ENCODE measurements at regions not wholly inside any gene's neighbourhood (a gene's known extent, or its start where the extent isn't known, plus 50 kb on each side); places are given as distances from the start of the nearest gene placed in this dataset.
"Not testable (repeated sequence)": the region's sequence is repeated elsewhere in the genome, so short reads cannot be mapped to it uniquely, and the experiment has no call there.

DNA sequence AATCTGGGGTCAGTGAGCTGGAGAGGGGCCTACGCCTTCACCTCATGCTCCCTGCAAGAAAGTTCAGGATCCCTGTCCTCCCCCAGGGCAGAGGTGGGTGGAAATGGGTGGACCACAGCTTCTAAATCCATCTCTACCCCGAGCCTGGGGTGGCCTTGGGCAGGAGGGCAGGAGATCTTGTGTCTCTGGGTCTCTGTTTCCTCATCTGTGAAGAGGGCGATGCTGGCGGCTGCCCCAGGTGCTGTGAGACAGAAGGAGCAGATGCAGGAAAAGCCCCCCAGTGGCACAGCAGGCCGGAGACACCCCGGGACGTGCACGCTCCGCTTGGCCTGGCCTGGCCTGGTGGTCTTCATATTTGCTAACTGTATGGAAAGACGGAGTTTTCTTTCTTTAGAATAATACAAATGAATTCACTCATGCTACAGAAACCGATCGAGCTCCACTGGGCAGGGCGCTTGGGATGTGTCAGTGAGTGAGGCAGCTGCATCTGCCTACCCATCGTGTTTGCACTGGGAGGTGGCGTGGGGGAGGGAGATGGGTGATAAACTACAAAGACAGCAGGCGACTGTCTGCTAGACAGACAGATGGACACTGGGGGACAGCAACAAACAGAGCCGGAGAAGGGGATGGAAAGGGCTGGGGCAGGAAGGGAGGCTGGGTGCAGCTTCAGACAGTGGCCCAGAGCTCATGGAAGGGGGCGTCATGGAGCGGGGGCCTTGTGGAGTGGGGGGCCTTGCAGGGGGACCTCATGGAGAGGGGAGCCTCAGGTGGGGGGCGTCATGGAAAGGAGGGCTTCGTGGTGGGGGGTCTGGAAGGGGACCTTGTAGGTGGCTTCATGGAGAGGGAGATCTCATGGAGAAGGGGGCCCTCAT, 136.2 kb downstream of the CPZ start:
- no peak overlapping the region for H3K27ac Mint-ChIP-seq
- no peak for DNase-seq
- H3K36me3 Mint-ChIP-seq (ENCODE audit: low read depth): no peaks in the 10 kb centered on the region
- no peaks in the 10 kb centered on the region for H3K4me1 Mint-ChIP-seq
- no peaks in the 10 kb centered on the region for H3K9me3 Mint-ChIP-seq
- no peak overlapping the region for H3K4me3 Mint-ChIP-seq
- intact Hi-C loops (cut with micrococcal nuclease): no loop called here
- no peaks in the 10 kb centered on the region for H3K27me3 Mint-ChIP-seq

DNA sequence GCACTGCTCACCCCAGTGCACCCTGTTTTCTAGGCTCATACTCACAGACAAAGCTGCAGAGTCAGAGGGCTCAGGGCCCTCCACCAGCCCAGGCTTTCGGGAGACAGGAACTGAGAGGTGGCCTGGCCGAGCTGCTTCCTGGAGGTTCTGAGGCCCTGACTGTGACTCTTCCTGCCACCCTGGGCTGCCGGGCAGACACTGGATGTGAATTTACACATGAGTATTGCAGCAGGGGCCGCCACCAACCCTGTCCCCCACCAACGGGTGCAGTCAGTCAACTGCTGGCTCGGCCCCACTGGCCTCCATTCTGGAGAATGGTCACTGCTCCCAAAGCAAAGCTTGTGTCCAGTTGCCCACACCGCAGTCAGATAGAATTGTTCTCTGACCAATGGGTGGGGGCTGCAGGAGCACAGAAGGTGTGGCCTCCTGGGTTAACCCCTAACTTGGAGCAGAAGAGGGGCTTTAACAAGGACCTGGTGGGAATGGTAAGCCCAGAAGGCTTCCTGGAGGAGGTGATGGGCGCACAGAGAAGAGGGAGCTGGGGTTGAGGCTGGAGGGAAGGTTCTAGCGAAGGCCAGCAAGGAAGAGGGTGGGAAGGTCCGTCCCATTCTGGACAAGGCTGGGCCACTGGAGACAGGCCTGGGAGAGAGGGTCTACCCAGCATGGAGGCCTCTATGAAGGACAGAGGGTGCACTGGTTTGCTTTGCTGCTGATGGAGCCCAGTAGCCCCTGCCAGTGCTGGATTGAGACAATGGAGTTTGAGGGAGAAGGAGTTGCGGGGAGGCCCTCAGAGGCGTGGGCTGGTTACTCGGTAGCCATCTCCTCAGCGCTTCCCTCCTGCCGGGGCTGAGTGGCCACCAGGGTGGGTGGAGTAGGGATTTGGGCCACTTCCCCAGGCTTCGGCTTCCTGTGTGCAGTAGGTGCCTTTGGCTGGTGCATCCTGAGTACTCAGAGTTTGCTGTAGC, 135.3 kb downstream of the CPZ start:
- H3K36me3 Mint-ChIP-seq (ENCODE audit: low read depth): no peaks in the 10 kb centered on the region
- no peak for DNase-seq

DNA sequence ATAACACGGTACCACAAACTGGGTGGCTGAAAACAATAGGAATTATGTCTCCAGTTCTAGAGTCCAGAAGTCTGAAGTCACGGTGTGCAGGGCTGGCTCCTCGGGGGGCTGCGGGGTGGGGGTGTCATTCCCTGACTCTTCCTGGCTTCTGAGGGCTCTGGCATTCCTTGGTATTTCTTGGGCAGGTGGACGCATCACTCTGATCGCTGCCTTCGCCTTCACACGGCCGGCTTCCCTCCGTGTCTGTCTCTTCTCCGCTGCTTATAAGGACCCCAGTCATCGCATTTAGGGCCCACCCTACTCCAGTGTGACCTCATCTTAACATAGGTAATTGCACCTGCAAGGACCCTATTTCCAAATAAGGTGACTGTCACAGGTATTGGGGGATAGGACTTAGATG, 134.6 kb downstream of the CPZ start:
- DNase-seq: no peak
- Mint-ChIP-seq H3K27ac (no peak overlapping the region), H3K36me3 (ENCODE audit: low read depth) (no peaks in the 10 kb centered on the region), H3K4me3 (no peak overlapping the region), H3K9me3 (no peaks in the 10 kb centered on the region), H3K4me1 (no peaks in the 10 kb centered on the region), H3K27me3 (no peaks in the 10 kb centered on the region)
- intact Hi-C loops (cut with micrococcal nuclease): no loop called here

More for the DNA sequence above, 135.3 kb downstream of the CPZ start:
- Mint-ChIP-seq H3K4me1 (no peaks in the 10 kb centered on the region), H3K27me3 (no peaks in the 10 kb centered on the region), H3K27ac (no peak overlapping the region), H3K9me3 (no peaks in the 10 kb centered on the region), H3K4me3 (no peak overlapping the region)
- intact Hi-C loops (cut with micrococcal nuclease): no loop called here

DNA sequence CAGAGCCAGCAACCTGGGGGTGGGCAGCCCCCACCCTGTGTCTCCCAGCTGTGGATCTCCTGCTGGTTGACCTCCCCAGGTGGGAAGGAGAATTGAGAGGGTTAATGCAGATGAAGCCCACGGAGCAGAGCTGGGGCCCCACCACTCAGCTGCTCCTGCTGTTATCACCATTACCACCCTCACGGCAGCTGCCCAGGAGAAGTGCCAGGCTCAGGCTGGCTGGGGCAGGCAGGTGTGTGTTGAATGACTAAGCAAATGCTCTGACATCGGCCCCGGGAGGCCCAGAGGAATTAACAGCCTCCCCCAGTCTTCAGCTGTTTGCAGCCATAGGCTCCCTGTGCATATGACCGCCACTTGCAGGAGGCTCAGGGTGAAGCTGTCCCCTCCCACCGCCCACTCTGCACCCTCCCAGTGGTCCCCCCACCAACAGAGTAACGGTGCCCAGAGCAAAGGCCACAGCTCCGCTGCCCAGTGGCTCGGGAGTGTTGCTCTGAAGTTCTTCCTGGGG, 133.8 kb downstream of the CPZ start:
- intact Hi-C loops (cut with micrococcal nuclease): no loop called here
- no peak overlapping the region for H3K4me3 Mint-ChIP-seq
- no peaks in the 10 kb centered on the region for H3K4me1 Mint-ChIP-seq
- no peaks in the 10 kb centered on the region for H3K27me3 Mint-ChIP-seq
- no peak for DNase-seq
- H3K36me3 Mint-ChIP-seq (ENCODE audit: low read depth): no peaks in the 10 kb centered on the region
- no peaks in the 10 kb centered on the region for H3K9me3 Mint-ChIP-seq
- no peak overlapping the region for H3K27ac Mint-ChIP-seq

DNA sequence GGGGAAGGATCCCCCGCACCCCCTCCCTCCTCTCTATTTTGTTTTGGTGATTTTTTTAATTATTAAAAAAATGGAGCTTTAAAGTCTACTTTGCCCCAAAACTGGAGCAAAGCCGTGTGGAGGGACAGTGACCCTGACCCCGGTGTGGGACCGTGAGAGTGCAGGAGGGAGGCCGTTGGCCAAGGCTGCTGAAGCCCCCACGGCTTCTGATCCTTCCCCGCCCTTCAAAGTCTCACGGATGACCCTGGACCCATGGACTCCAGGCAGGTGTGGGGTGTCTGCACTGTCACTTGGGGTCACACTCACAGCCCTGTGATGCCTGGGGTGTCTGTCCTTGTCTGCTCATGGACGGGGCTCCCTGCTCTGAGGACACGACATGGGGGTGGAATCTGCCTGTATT, 133.3 kb downstream of the CPZ start:
- no peaks in the 10 kb centered on the region for H3K4me1 Mint-ChIP-seq
- no peaks in the 10 kb centered on the region for H3K9me3 Mint-ChIP-seq
- H3K27ac Mint-ChIP-seq: no peak overlapping the region
- no peak overlapping the region for H3K4me3 Mint-ChIP-seq
- H3K27me3 Mint-ChIP-seq: no peaks in the 10 kb centered on the region
- no peaks in the 10 kb centered on the region for H3K36me3 Mint-ChIP-seq (ENCODE audit: low read depth)
- intact Hi-C loops (cut with micrococcal nuclease): no loop called here
- DNase-seq: no peak

DNA sequence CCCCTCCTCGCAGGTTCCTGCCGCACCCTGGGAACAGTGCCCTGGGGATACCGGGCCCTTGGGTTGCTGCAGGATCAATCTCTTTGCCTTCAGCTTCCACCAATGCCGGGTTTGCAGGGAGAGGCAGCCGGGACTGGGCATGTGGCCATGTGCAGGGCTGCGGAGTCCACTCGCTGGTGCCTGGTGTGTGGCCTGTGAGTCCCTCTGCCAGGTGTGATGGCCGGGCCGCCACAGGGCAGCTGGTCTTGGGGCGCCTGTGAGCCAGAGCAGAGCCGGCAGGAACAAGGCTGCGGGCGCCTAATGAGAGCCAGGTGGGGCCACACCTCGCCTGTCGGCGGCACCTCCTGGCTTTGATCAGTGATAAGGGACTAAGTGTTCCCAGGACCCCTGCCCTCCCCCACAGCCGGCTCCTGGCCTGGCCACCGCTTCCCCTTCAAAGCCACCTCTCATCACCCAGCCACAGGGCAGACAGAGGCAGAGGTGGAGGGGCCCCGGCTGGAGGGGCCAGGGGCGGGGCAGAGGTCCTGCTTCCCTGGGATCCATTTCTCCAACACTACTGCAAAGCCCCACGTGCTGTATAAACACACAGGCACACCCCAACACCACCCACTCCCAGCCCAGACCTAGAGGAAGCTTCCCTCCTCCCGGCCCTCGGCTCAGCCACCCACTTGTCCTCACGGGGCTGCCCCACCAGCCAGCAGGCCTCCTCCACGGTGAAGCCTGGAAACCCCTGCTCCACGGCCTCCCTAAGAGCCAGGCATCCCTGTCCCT, 132.7 kb downstream of the CPZ start:
- Mint-ChIP-seq H3K36me3 (ENCODE audit: low read depth) (no peaks in the 10 kb centered on the region), H3K4me1 (no peaks in the 10 kb centered on the region), H3K4me3 (no peak overlapping the region), H3K9me3 (no peaks in the 10 kb centered on the region), H3K27ac (no peak overlapping the region), H3K27me3 (no peaks in the 10 kb centered on the region)
- intact Hi-C loops (cut with micrococcal nuclease): no loop called here
- no peak for DNase-seq

DNA sequence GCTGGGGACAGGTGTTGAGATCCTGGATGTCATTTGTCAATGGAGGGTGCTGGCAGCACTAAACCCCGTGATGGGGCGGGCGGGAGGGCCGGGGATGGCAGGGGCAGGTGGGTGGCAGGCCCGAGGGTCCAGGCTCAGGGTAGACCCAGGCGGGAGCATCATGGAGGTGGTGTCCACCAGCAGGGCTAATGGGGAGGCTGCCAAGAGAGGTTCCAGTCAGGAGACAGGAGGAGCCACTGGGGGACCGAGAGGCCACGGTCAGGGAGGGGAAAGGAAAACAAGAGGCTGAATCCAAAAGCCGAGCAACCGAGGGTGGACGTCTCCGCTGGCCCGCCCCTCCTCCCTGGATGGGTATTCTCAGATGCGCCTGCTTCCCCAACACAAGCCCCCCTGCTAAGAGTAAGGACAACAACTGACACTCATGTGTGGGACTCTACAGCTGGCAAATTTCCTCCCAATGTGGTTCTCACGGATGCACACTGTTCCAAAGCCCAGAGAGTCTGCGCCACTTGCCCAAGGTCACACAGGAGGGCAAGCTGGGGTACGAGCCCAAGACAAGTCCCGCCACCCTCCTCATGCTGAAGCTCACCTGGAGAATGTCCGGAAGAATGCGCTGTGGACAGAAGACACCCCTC, 132.0 kb downstream of the CPZ start:
- Mint-ChIP-seq H3K4me3 (no peak overlapping the region), H3K36me3 (ENCODE audit: low read depth) (no peaks in the 10 kb centered on the region), H3K4me1 (no peaks in the 10 kb centered on the region), H3K27me3 (no peaks in the 10 kb centered on the region), H3K9me3 (no peaks in the 10 kb centered on the region), H3K27ac (no peak overlapping the region)
- no peak for DNase-seq
- intact Hi-C loops (cut with micrococcal nuclease): no loop called here

DNA sequence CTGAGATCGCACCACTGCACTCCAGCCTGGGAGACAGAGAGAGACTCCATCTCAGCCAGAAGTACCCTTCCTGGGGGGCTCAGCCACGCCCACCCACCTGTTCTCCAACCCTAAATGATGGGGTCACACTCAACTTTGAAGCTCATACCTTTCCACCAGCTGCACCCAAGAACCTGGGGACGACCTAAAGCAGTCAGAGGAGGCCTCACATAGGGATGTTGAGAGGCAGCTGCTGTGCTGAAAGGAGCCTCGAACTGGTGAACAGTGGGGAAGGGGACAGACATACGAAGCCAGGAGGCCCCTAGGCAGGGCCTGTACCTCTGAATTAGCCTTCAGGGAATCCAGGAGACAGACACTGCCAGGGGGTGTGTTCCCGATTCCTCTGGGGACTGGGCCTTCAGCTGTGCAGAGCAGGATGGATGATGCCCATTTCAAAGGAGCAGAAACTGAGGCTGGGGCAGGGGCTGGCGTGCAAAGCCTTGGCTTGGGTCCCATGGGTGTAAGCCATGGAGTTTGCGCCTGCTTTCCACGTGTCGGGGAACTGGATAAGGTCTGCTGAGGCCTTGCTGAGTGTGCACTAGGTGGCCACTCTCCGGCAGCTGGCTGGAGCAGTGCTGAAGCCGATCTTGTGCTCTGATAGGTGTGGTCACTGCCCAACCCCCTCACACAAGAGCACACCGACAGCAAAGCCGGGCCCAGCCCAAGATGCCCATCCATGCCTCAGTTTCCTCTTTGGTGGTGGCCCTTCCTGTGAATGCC, 130.8 kb downstream of the CPZ start:
- H3K4me3 Mint-ChIP-seq: no peak overlapping the region
- no peaks in the 10 kb centered on the region for H3K9me3 Mint-ChIP-seq
- H3K36me3 Mint-ChIP-seq (ENCODE audit: low read depth): no peaks in the 10 kb centered on the region
- no peaks in the 10 kb centered on the region for H3K4me1 Mint-ChIP-seq
- no peak overlapping the region for H3K27ac Mint-ChIP-seq
- H3K27me3 Mint-ChIP-seq: no peaks in the 10 kb centered on the region
- no peak for DNase-seq
- intact Hi-C loops (cut with micrococcal nuclease): no loop called here

DNA sequence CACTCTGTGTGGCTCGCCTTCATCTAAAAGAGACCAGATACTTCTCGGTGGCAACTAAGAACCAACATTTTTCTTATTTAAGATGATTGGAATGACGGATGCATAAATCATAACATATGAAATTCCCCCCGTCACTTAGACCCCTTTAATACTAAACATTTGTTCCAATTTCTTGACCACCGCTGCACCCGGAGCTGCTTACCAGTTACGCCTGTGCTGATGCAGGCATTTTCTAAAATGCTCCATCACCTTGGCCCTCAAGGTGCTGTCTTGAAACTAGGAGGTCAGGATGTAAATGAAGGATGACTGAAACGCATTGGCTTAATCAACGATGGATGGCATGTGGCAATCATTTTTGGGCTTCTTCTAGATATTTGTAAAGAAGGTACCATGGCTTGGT, 130.0 kb downstream of the CPZ start:
- no peaks in the 10 kb centered on the region for H3K4me1 Mint-ChIP-seq
- intact Hi-C loops (cut with micrococcal nuclease): no loop called here

DNA sequence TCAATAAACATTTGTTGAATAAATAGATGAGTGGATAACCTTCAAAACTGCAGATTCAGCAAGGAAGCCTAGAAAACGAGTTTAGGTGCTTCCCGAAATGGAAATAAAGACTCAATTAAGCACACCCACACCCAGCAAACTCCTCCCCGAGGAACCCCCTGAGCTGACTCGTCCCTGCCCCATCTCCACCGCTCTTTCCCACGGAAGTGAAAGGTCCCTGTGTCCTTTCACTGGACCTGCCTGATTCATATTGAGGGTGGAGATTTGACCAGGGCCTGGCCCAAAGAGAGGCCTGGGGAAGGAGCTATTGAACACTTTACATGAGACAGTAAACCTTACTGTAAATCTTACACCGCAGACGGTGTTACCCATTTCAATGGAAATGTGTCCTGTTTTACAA, 129.1 kb downstream of the CPZ start:
- H3K36me3 Mint-ChIP-seq (ENCODE audit: low read depth): no peaks in the 10 kb centered on the region

More for the DNA sequence above, 130.0 kb downstream of the CPZ start:
- H3K36me3 Mint-ChIP-seq (ENCODE audit: low read depth): no peaks in the 10 kb centered on the region
- no peaks in the 10 kb centered on the region for H3K27me3 Mint-ChIP-seq
- H3K9me3 Mint-ChIP-seq: no peaks in the 10 kb centered on the region
- no peak overlapping the region for H3K4me3 Mint-ChIP-seq
- H3K27ac Mint-ChIP-seq: no peak overlapping the region
- DNase-seq: no peak

DNA sequence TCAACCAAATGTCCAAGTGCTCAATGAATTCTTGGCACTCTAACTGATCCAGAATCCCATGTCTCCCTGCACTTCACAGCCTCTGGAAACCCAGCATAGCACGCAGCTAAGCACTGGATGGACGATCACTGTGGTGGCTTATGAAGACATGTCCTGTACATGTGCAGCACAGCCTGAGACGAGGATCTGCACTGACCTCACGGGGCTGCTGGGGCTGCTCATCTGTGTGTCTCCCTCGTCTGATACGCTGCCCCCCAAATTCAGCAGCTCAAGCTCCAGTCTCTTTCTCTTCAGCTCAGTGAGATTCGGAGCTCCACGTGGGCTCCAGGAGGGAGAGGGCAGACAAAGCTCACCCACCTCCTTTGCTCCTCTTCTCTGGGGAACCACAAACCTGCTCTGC, 126.9 kb downstream of the CPZ start:
- Mint-ChIP-seq H3K27me3 (no peaks in the 10 kb centered on the region), H3K9me3 (no peaks in the 10 kb centered on the region), H3K36me3 (ENCODE audit: low read depth) (no peaks in the 10 kb centered on the region), H3K27ac (no peak overlapping the region), H3K4me1 (no peaks in the 10 kb centered on the region), H3K4me3 (no peak overlapping the region)
- intact Hi-C loops (cut with micrococcal nuclease): no loop called here
- DNase-seq: no peak

More for the DNA sequence above, 129.1 kb downstream of the CPZ start:
- intact Hi-C loops (cut with micrococcal nuclease): no loop called here
- Mint-ChIP-seq H3K9me3 (no peaks in the 10 kb centered on the region), H3K4me1 (no peaks in the 10 kb centered on the region), H3K27me3 (no peaks in the 10 kb centered on the region), H3K27ac (no peak overlapping the region), H3K4me3 (no peak overlapping the region)
- DNase-seq: no peak

DNA sequence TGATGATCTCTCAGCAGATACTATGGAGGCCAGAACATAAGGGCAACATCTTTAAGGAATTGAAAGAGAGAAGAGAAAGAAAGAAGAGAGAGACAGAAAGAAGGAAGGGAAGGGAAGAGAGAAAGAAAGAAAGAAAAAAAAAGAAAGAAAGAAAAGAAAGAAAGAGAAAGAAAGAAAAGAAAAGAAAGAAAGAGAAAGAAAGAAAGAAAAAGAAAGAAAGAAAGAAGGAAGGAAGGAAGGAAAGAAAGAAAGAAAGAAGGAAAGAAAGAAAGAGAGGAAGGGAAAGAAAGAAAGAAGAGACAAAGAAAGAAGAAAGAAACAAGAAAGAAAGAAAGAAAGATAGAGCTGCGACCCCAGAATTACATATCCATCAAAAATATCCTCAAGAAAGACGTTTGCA, 124.9 kb downstream of the CPZ start:
- H3K4me1 Mint-ChIP-seq, H3K27ac Mint-ChIP-seq: not testable (repeated sequence)
- H3K9me3 Mint-ChIP-seq: peaks cover 14% of the 10 kb centered on the region

DNA sequence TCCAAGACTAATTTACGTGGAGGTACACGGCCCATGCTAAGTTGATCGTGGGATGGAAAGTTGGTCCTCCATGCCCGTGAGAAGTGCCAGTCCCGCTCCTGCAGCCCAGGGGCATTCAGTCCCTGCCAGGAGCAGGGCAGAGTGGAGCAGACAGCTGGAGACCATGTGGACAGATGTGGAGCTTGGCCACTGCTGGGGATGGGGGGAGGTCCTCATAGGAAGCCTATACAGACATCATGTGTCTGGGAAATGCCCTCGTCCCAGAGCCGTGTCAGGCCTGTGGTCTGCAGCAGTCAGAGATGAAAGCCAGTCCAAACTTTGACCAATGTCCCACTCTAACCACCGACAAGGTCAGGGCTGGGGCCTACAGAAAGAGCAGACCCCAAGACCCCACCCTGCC, 118.4 kb downstream of the CPZ start:
- Mint-ChIP-seq H3K27ac (no peak overlapping the region), H3K9me3 (peaks cover 16% of the 10 kb centered on the region), H3K4me1 (no peaks in the 10 kb centered on the region), H3K4me3 (no peak overlapping the region), H3K36me3 (ENCODE audit: low read depth) (no peaks in the 10 kb centered on the region), H3K27me3 (no peaks in the 10 kb centered on the region)
- intact Hi-C loops (cut with micrococcal nuclease): no loop called here
- DNase-seq: no peak

More for the DNA sequence above, 124.9 kb downstream of the CPZ start:
- H3K27me3 Mint-ChIP-seq; DNase-seq; intact Hi-C loops (cut with micrococcal nuclease); H3K4me3 Mint-ChIP-seq; H3K36me3 Mint-ChIP-seq (ENCODE audit: low read depth): not testable (repeated sequence)
